ENCODE measurements at regions not wholly inside any gene's neighbourhood (a gene's known extent, or its start where the extent isn't known, plus 50 kb on each side); places are given as distances from the start of the nearest gene placed in this dataset.

DNA sequence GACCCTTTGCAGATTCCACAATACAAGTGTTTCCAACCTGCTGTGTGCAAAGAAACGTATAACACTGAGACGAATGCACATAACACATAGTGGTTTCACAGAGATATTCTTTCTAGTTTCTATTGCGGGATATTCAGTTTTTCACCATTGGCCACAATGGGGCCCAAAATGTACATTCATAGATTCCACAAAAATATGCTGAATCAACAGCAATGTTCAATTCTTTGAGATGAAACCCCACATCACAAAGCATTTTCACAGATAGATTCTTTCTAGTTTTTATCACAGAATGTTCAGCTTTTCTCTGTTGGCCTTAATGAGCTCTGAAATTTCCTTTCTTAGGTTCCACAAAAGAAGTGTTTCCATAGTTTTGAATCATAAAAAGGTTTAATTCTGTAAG, 2472.3 kb downstream of the TP53TG3F start:
- no peak for DNase-seq
